Left kidney (tissue), 1 donor: ENCODE measurements at regions not wholly inside any gene's neighbourhood (a gene's known extent, or its start where the extent isn't known, plus 50 kb on each side); places are given as distances from the start of the nearest gene placed in this dataset.
A peak's percentile ranks its signal among the peaks of the same experiment; 100 is the strongest.

Experiments
- DNase-seq: peaks from one replicate; pipeline ENCODE4 v3.0.0-alpha.2; 2013

DNA sequence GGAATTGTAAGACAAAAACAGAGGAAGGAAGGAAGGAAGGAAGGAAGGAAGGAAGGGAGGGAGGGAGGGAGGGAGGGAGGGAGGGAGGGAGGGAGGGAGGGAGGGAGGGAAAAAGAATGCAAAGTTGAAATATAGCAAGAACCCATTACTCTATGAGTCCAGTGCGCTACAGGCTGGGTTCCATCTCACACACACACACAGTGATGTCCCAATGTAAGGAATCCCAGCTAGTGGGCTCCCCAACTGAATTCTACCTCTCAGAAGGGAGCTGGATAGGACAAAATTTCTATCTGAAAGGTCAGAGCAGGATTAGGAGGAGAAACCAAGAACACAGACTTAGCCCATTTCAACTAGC is 173.4 kb downstream of the DAD1 start:
- DNase-seq = no peak

DNA sequence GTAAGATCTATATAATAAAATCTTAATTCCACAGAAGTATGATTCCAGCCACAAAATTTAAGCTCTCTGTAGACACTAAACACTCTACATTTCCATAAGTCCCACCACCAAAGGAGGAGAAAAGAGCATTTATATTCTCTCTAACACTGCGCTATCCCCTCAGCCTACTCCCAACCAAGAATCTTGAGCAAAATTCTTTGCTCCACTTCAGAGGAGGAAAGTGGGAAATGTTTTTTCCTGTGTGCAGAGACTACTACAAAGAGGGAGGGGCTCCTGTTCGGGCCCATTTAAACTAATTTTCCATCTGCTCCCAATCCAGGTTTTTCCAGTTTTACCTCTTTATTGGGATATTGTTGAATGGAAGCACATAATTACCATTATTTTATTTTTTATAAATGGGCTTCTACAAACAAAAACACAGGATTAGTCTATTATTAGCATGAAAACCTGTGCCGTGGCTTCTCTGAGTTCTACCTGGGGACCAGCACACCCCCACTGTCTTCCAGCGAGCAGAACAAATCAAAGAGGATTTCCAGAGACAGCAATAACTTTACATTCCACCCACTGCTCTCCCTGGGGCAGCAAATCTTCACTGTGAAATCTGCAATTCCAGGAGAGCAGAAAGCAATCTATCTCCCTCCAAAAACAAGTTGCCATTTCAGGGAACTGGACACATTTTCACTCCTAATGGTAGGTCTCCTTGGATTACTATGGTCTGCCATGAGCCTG is 174.0 kb downstream of the DAD1 start:
- DNase-seq = no peak

DNA sequence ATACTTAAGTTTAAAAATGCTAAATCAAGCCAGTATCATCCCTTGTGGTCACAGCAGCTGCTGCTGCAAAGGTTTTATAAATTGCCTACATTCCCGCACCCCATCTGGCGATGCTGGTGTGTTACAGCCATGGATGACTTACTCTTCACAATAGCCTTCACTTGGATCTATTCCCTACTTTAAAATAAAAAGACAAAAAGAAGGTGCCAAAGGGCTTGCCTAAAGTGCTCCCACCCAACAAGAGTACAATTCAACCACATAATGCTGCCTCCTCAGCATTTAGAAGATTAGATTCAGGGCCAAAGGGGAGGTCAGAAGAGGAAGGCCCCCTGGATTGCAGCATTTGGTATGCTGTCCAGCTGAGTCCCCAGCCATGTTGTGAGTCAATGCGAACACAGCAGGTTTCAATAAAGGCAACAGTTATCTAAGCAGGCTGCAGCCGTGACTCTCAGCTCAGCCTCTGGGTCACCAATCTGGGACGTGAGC is 176.1 kb downstream of the DAD1 start:
- DNase-seq = no peak

DNA sequence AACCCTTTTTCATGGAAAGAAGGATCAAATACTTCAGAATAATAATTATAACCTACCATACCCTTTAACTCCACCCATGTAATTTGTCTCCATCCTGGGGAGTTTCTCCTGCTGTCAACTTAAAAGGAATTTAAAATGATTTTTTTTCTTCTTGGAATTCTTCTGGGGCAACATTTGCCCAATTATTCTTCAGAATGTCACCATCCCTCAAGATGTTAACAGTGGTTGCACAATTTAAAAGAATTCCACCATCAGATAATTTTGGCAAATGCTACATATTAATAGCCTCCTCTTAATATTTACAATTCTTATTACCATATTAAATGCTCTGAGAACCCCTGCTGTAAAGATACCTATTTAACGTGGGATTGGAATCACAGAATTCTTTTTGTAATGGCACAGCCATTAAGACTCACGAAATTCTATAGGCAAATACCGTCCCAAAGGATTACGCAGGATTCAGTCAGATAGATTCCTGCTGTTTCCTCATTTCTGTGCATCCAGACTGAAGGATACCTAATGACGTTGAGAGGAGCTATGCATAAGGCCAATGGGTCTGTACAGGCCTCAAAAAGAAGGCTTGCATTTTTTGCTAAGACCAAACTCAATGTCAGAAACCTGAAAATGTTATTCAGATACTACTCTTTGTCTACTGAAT is 177.5 kb downstream of the DAD1 start:
- no peak for DNase-seq

DNA sequence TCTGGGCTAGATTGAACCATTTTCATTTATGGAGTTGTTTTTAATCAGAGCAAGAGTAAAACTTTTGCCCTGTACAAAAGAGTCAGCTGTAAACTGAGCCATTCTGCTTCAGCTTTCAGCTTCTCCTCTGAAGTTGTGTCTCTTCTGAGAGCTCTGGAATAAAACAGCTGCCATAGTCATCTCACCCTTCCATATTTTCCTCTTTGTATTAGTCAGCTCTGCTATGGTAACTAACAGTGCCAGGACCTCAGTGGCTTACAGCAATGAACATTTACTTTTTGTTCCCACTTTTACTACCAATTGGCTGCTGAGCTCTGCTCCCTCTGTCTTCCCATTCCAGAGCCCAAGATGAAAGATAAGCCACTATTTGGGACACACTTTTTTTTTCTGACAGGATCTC is 178.5 kb downstream of the DAD1 start:
- no peak for DNase-seq

DNA sequence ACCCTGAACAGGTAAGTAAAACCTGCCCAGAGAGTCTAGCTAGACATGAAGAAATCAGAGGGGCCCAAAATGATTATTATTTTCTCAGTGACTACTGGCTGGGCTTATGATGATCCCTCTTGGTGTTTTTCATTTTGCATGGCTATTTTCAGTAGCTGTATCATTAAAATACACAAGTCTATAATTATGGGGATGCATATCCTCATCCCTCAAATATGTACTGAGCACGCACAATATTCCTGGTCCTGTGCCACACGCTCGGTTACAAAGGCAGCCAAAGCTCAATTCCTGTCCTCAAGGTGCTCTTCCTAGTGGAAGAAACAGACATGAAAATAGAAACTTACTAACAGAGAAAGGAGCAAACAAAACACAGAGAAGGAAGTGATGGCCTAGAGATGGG is 180.0 kb downstream of the DAD1 start:
- no peak for DNase-seq

DNA sequence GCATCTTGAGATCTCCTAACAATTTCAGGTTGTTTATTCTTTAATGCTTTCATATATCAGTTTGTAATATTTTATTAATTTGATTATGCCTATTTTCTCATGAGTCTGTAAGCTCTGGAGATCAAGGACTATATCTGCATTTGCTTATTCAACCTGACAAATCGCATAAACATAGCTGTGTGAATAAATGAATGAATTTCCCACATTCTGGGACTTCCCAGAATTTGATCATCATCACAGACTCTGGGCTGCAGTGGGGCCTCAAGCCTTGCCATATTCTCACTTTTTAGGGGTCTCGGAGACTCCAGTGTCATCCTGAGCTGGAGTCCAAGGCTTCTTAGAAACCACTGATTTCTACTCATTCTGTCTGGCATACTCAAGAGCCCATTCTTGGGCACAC is 180.5 kb downstream of the DAD1 start:
- DNase-seq = no peak

DNA sequence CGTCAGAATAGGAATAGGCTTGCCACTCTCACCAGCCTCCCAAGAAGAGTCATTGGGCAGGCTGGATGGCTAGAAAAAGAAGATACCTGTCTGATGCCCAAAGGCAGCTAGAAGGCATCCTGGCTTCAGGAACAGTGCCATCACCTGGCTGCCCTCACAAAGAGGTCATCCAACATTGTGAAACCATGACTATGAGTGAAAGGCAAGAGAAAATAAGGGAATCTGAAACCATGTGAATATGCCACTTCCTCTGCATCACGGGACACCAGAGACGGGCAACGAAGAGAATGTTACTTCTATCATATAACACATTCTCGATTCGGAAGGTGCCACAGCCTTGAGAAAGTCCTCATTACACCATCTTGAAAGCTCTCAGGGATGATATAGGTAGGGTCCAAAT is 182.0 kb downstream of the DAD1 start:
- no peak for DNase-seq

DNA sequence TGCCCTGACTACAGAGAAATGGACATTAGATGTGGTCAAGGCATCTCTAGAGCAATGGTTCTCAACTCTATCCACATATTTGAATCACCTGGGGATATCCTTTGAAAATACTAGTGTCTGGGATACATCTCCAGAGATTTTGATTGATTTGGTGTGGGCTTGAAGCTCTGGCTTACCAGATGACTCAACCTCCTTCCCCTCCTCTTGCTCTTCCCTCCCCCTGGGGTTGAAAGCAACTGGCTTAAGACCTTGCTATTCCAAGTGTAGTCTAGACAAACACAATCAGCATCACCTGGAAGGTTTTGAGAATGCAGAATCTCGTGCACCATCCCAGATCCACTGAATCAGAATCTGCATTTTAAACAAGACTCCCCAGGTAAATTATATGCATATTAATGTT is 183.8 kb downstream of the DAD1 start:
- no peak for DNase-seq

DNA sequence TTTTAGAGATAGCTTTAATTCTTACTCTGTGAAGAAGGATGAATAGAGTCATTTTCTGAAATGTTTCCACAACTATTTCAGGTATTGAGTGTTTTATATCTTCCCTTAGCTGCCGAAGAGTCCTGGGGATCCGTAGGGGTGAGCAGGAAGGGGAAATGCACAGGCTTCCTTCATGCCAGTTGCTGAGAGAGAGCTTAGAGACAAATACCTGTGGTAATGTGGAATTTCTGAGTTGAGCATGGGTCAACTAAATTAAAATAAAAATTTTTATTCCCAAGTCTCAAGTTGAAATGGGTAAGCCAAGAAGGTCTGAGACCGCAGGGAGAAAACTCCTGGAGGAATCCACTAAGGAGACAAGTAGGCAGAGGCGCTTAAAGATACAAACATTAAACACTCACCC is 185.7 kb downstream of the DAD1 start:
- DNase-seq = no peak

DNA sequence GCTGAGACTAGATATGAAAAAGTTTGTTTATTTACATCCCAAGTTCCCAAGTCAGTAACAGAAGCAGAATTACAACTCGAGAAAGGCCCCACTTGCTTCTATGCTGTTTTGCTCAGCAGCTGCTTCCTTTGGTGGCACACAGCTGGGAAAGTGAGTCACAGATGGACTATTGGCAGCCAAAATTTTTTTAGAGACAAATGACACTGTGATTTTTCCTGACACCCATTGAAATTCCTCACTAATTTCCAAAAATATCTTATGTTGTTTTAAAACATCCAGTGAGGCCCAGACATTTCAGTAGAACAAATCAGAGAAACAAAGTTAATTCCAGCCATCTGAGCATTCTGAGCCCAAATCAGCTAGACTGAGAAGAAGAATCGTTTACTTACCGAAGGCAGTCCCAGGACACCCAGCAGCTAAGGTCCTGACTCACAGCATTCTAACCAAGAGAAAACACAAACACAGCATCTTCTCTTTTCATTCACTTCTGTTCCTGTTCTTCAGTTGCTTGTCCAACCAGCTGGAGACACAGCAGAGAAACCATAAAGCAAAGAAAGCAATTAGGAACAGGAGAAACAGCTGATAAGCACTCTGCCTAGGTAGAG is 188.3 kb downstream of the DAD1 start:
- no peak for DNase-seq

DNA sequence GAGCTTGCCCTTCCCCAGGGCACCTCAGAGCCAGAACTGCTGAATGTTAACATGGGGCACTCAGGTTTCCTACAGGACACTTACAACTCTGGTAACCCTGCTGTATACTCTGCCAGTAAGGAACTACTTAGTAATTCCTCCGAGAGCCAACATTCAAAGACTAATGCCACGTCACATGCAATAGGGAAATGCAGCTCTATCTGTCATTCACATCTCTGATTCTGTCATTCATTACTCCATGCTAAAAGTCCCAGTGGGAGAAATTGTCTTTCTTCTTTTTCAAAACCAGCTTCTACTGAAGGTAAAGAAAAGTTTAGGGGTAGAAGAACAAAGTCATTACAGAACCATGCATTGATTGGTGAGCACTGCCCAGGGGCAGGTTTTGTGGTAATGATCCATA is 189.2 kb downstream of the DAD1 start:
- DNase-seq = no peak

DNA sequence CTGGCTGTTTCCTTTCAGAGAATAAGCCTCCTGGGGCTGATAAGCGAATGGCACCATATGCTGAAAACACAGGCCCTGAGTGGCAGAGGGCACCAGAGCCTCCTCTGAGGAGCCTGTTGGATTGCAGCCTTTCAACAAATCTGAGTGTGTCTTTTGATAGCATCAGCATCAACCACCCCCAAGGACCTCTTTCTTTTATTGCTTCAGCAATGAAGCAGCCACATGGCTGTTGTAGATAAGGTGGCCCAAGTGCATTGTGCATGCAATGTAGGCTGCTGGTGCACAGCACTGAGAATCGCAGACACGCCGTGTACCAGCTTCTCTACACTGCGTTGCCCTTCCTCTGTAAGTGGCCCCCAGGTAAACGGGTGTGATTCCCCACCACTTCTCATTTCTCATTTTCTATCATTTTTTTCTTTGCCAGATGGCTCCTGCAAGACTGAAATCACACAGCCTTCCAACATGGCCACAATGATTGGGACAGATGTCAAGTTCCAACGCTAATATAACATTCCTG is 191.7 kb downstream of the DAD1 start:
- DNase-seq = no peak

DNA sequence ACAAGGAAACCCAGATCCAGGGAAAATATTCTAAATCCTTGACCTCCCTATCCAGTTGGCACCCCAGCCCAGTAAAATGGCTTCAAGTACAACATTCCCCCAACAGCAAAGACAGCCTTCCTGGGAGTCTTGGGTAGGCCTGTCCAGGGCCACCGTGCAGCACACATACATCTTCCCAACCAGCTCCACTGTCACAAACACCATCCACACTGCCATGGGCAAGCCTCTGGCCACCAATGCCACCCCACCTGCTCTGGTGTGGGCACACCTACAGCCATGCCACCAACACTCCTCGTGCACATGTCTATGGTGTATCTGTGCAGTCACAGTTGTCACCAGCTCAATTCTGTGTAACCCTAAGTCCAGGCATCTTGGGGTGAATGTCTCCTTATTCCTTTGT is 193.2 kb downstream of the DAD1 start:
- no peak for DNase-seq

DNA sequence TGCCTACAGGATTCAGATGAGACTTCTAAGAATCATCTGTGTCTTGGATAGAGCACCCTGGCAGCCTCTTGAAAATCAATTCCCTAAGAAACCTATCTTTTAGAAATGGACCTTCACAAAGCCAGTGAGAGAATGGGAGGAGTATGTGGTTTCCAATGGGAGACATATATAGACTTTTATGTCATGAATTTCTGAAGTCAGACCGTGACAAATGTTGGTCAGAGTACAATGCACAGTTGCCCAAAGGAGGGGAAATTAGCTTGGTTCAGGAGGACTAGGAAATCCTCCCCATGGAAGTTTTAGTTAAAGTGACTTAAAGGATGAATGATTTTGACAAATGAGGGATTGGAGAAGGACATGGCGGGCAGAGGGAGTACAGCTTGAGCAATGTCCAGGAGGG is 194.4 kb downstream of the DAD1 start:
- no peak for DNase-seq

DNA sequence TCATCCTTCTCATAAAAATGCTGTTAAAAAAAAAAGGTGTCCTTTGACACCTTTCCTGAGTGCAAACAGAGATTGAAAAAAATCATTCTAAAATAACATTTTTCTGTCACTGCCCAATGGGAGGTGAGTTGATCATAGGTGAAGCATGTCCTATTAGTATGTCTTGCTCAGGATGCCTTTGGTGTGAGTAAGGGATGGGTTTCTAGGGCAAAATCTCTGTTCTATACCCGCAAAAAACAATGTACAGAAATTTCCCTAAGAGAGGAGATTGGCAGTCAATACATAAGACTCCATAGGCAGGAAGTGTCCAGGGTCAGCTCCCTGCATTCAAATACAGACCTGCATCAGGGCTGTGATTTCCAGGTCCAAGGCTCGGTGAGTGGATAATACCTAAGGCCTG is 195.2 kb downstream of the DAD1 start:
- no peak for DNase-seq

DNA sequence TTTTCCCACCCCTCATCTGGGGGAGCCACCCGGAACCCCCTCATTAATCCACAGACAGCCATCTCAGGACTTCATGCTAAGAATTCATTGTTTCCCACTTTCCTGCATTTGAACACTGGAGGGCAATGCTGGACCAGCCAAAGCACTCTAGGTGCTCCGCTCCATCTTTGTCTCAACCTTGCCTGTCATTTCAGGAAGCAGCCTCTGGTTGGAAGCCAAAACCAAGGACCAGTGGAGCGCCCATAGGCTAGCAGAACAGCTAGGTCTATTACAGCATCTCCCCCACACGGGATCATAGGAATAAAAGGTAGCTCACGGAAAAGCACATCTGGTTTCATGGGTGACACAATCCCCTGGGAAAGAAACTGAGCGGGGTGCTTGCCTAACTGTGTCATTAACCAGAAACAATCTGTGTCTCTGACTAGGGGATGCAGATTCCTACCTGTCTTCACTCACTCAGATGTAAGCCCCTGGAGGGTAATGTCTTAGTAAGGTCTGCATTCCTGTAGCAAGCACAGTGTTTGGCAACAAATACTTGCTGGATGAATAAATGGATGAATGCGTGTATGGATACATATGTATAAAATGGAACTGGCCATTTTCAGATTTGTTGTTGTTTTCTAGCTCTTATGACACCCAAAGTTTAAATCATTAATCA is 197.0 kb downstream of the DAD1 start:
- DNase-seq = peak; percentile 77

DNA sequence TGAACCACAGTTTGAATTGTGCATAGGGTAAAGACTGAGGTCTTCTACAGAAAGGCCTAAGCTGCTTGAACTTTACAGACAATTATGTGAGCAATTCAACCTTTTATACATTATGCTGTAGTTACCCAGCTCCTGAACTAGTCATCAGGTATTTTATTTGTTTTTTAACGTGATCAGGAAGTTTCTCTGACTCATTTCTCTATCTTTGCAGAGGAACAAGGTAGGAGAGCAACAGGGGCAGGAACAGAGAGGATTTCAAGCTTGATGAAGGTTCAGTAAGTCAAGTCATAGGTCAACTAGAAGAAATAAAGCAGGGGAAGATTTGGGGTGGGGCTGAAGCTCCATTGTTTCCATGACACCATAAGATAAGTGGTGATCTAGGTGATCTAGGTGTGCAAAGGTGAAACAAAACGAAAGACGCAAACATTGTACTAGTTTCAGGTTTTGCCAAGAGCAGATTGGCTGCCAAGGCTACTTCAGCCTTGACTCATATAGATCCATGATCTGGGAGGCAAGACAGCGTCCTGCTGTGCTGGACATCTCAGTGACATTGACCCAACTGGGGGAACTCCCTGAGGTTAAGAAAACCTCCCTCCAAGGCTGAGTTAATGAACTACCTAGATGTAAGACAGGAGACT is 198.1 kb downstream of the DAD1 start:
- no peak for DNase-seq

DNA sequence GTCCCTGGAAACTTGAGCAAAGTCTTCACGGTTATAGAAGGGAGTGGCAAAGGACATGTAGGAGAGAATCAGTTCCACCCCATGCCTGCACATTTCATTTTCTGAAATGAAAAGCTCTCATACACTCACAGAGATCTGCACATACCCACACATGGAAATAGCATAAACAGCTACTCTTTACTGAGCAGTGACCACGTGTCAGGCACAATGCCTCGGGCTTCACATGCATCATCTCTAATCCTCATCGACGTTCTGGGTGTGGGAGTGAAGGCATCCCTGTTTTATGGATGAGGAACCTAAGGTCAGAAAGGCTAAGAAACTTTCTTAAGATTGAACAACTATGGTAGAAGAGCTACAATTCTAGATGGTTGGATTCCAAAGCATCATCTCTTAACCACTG is 198.8 kb downstream of the DAD1 start:
- DNase-seq = no peak

DNA sequence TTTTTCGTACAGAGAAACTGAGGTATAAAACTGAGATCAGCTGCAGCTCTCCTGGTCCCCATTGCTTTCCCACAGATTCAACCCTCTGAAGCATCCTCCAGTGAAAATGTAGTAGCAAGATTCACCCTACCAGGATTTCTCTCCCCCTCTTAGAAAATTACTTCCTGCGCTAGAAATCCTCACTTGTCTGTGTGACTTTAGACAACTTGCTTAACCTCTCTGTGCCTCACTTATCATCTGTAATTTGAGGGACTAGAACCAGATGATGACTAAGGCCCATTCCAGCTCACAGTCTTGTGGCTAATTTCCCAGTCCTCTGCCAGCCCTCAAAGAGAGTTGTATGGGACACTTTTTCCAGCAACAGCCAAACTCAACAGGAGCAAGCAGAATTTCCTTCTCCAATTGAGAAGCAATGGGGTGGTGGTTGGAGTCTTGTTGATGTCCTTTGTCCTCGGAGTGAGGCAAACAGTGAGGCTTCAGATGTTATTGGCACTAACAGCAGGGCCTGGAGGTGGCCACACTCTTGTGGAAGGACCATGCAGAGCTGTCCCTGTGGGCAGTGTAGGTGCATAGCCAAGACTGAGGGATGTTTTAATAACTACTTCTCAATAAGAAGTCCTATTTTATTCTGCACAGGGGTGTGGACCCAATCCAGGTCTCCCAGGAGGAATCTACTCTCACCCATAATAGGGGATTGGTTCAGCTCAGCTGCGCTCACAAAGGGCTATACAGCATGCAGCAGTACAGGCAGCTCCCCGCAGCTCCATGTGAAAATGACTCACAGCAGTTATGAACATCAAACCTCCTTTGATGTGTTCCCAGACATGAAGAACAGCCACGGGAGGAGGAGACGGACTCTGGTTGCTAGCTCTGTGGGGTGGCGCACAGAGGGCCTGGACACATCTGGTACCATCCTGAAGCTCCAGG is 200.1 kb downstream of the DAD1 start:
- no peak for DNase-seq

DNA sequence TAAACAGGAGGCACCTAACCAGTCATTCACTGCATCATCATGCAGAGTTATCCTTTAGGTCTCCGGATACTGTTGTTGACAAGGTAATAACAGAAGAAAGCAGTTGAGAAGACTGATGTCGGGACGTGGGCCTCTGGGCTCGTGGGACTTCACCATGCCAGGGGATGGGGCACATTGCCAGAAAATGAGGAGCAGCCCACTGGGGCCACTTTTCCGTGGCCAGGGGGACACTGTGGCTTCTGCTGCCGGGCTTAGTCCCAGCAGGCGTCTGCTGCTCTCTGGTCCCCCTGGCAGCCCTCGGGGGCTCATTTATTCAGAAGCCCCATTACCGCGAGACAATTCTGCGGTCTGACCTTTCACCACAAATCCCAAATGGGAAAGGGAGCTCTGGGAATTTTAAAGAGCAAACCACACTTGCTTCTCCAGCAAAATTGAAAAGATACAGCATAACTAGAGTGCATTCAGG is 201.2 kb downstream of the DAD1 start:
- DNase-seq = no peak
